ENCODE measurements at regions not wholly inside any gene's neighbourhood (a gene's known extent, or its start where the extent isn't known, plus 50 kb on each side); places are given as distances from the start of the nearest gene placed in this dataset.

- no peak for TF ChIP-seq FOXP2 (optimal IDR thresholded peaks at IDR 0.05; ENCODE audit: control extremely low read depth, extremely low read length, insufficient read depth)
- TF ChIP-seq EZH2 (IDR thresholded peaks at IDR 0.05): no peak
- no peak for TF ChIP-seq POLR2AphosphoS5 (IDR thresholded peaks at IDR 0.05; ENCODE audit: borderline replicate concordance, low read depth, low read length)
These were observed 253.7 kb downstream of the GRXCR1 start for GRCh38 chr4:43146198-43146597.

All from SK-N-MC (cell line).